NCI-H187 (cell line): ENCODE measurements at regions not wholly inside any gene's neighbourhood (a gene's known extent, or its start where the extent isn't known, plus 50 kb on each side); places are given as distances from the start of the nearest gene placed in this dataset.
"Not testable (repeated sequence)": the region's sequence is repeated elsewhere in the genome, so short reads cannot be mapped to it uniquely, and the experiment has no call there.

Source experiments
- DNase-seq, 2 experiments: peaks; one replicate each; lab custom pipeline; 2025; lab: John Stamatoyannopoulos, UW

- DNase-seq, result no peak
Measured at GRCh38 chr2:3899536-3900155, 196.3 kb downstream of the DCDC2C start.

DNA sequence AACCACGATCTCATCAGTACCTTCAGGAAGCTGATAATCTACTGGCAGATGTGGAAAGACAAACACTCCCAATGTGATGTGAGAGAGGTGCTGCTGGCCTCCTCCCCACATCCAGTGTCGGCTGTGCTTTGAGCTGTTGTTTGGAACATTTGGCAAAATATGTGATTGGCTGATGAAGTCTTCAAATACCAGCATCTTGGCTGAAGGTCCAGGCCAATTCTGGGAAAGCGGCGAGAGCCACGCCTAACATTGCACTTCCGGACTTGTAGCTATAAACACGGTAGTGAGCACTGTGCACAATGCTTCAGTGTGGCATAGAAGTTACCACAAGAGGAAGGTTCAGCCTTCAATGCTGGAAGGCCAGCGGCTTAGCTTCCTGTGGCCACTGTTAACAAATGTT, 198.8 kb downstream of the DCDC2C start:
- DNase-seq, result no peak

DNA sequence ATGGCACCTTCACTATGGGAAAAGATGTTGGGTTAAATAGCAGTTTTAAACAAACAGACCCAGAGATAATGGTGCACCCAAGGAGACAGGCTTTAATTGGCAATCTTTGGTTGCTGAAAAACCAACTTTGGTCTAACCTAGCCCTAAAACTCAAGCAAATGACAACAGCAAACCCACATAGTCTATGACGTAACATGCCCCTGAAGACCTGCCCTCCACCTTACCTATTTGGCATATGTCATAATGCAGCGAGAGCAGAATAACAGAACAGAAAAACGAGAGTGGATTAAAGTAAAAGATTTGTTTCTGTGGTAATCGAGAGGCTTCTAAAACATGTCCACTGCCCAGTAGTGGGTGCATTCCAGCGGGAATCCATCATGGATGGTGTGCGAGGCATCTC, 200.7 kb downstream of the DCDC2C start:
- no peak for DNase-seq

DNA sequence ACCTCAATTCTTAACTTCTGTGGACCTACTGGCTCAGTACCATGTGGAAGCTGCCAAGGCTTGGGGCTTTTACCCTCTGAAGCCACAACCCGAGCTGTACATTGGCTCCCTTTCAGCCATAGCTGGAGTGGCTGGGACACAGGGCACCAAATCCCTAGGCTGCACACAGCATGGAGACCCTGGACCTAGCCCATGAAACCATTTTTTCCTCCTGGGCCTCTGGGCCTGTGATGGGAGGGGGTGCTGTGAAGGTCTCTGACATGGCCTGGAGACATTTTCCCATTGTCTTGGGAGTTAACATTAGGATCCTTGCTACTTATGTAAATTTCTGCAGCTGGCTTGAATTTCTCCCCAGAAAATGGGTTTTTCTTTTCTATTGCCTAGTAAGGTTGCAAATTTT, 205.1 kb downstream of the DCDC2C start:
- not testable (repeated sequence) for DNase-seq

GRCh38 chr2:3911882-3912455, 208.6 kb downstream of the DCDC2C start:
- DNase-seq, result no peak

DNA sequence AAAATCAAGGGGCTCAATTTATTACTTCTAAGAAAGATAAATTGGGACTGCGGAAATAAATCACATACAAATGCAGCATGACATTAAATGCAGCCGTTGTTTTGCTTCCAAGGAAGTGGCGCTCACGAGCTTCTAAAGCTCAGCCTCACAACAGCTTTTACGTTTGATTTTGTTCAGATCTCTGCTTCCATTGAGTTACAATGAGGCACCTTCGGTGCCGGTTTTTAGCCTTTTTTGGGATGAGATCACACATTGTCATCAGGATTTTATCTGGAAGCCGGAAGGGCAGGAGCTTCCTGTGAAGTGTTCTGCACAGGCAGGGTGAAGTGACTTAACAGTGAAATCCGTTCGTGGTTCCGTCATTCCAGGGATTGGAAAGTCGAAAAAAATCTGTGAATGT, 209.8 kb downstream of the DCDC2C start:
- no peak for DNase-seq

DNA sequence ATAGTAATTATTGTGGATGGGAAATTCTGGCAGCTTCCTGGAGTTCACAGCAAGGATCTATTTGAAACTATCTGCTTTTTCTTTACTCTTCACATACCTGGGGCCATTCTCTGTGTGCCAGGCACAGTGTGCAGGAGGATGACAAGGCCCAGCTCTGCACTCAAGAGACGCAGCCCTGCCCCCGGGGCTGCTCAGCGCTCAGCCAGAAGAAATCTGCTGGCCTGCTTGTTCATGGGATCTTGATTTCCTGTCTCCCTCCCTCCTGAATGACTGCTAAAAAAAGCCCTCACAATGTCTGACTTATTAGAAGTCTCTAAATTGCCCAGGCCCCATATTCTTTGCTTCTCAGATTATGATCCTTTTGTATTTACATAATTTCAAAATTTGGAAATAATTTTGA, 210.9 kb downstream of the DCDC2C start:
- no peak for DNase-seq

- no peak for DNase-seq
Measured at GRCh38 chr2:3927031-3927430, 223.7 kb downstream of the DCDC2C start.

GRCh38 chr2:3929374-3929773, 226.0 kb downstream of the DCDC2C start:
- DNase-seq, result no peak

- no peak for DNase-seq
Measured at GRCh38 chr2:3930246-3930645, 226.9 kb downstream of the DCDC2C start.

GRCh38 chr2:3940661-3941060, 237.3 kb downstream of the DCDC2C start:
- no peak for DNase-seq

DNA sequence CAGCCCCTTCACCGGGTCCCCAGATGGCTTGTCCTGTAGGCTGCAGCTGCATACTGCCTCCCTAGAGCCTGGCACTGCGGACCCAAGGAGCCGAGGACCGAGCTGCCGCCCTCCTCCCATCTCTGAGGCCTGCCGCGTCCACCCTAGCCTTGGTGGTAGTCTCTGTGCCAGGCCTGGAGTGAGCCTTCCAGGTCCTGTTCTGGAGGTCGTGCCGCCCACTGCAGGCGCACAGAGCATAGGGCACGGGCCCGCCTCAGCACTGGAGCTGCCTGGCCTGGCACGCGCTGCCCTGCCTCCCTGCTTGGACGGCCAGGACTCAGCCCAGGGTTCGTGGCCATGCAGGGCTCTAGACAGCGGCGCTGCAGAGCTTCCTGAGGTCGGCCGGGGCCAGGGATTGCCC, 239.5 kb downstream of the DCDC2C start:
- DNase-seq, result no peak

DNA sequence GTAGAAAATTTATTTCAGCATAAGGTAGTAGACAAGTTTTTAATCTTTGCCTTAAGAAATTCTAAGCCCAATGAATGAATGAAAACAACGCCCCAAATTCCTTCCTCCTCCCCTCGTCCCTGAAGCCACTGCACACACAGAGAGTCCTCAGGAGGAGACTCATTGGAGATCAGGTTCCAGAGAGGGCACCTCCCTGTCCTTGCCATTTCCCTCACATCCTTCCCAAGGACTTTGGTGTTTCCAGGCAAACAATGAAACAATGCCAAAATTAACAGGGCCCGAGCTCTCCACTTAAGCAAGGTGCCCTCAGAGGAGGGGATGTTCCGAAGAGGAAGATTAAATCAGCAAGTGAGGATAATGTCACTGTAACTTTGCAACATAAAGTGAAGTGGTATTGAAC, 240.7 kb downstream of the DCDC2C start:
- no peak for DNase-seq

DNA sequence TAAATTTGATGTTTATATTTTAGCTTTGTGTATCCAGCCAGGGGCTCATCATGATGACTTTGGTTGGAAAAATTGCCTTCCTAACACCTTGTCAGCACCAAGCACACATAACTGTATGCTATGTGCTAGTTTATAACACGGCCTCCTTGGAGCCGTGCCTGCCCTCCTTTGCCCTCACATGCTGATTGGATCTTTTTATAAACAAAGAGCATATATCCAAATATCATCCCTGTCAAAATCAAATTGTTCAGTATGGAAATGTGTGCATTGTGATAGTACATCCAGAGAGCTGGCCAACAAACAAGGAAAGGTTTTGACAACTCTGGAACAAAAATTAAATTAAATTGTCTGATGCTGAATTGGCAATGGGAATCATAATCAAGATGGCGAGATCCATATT, 241.5 kb downstream of the DCDC2C start:
- no peak for DNase-seq

DNA sequence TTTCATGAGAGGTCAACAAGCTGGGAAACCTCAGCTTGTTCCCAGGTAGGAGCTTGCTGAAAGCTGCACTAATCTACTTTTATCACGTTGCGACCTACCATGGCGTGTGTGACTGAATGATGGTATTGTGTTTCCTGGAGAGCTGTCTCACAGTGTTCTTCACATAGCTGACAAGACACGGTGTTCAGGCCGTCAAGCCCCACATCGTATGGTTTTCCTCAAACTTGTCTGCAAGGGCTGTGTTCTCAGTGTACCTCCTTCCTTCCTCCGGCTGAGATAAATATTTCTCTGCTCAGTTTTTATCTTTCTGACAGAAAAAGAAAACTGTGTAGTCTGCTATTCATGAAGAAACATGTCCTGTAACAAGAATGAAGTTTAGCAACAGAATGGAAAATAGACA, 244.8 kb downstream of the DCDC2C start:
- DNase-seq, result no peak

DNA sequence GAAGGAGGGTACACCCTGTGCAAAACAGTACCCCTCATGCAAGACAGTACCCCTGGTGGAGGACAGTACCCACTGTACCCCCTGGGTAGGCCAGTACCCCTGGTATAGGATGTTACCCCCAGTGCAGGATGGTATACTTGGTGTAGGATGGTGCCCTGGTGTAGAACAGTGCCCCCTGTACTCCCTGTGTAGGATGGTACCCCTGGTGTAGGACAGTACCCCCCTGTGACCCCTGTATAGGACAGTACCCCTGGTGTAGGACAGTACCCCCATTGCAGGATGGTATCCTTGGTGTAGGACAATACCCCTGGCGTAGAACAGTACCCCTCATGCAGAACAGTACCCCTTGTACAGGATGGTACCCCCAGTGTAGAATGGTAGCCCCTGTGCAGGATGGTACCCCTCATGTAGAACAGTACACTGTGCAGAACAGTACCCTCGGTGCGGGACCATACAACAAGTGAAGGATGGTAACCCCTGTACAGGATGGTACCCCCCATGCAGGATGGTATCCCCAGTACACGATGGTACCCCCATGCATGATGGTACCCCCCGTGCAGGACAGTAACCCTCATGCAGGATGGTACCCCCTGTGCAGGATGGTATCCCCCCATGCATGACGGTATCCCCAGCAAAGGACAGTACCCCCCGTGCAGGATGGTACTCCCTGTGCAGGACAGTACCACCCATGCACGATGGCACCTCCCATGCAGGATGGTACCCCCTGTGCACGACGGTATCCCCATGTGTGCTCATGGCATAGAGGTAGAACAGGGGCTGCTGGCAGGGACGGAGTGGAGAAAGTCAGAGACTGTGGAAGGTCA, 248.0 kb downstream of the DCDC2C start:
- no peak for DNase-seq

GRCh38 chr2:3952866-3953516, 249.6 kb downstream of the DCDC2C start:
- no peak for DNase-seq

- DNase-seq, result no peak
Measured at GRCh38 chr2:3954261-3954660, 250.9 kb downstream of the DCDC2C start.

- DNase-seq, result no peak
Measured at GRCh38 chr2:3956406-3956805, 253.0 kb downstream of the DCDC2C start.

DNA sequence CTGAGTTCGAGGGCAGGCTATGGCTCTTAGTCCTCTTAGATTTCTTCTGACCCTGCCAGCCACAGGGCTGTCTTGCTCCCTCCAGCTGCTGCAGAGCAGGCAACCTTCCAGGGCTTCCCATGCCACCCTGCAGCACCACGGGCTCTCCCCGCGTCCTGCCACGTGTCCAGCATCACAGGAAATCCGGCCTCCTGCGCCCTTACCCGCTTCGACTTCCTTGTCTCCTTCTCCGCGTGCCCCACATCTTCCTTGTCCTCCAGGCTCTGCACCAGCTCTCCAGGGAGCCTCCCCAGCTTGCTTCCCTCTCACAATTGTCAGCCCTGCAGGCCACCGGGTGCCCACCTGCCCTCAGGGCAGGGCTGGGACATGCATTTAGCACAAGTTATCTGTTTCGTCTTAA, 253.5 kb downstream of the DCDC2C start:
- no peak for DNase-seq

GRCh38 chr2:3958465-3958864, 255.1 kb downstream of the DCDC2C start:
- DNase-seq, result no peak

DNA sequence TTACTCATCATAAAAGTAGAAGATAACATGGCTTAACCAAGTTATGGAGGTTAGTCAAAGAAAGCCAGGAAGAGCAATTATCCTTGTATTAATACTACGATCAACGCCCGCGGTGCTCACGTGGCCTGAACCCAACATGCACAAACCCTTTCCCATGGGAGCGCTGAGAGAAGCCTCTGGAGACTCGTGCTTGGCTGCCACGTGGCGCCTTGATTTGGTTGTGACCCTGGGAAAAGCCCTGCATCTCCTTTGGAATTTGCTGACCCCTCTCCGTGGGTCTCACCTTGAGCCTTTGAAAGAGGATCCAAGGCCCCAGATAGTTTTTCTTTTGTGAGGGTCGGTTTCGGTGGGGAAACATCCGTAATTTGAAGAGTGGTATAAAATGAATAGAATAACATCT, 255.6 kb downstream of the DCDC2C start:
- DNase-seq, result no peak

- DNase-seq, result peak; percentile 55 to 65
Measured at GRCh38 chr2:3959372-3959771, 256.0 kb downstream of the DCDC2C start.
